MM.1S (cell line): ENCODE measurements at regions not wholly inside any gene's neighbourhood (a gene's known extent, or its start where the extent isn't known, plus 50 kb on each side); places are given as distances from the start of the nearest gene placed in this dataset.

Source experiments
- EZH2 ChIP-seq: fragments of 300-600 bp; sonication (generic); optimal IDR thresholded peaks from 2 replicates; pipeline ENCODE3; 2017; ENCODE audit warnings: low read depth, mild to moderate bottlenecking, antibody characterized with exemption, low read length, mixed read lengths
- TF ChIP-seq, protein P1 (sequence below): fragments of 300-600 bp; sonication (generic); IDR thresholded peaks from 2 replicates; pipeline ENCODE4 v1.5.1; 2016; ENCODE audit warnings: antibody characterized with exemption, low read length, mixed read lengths

- TF ChIP-seq, protein P1, sequence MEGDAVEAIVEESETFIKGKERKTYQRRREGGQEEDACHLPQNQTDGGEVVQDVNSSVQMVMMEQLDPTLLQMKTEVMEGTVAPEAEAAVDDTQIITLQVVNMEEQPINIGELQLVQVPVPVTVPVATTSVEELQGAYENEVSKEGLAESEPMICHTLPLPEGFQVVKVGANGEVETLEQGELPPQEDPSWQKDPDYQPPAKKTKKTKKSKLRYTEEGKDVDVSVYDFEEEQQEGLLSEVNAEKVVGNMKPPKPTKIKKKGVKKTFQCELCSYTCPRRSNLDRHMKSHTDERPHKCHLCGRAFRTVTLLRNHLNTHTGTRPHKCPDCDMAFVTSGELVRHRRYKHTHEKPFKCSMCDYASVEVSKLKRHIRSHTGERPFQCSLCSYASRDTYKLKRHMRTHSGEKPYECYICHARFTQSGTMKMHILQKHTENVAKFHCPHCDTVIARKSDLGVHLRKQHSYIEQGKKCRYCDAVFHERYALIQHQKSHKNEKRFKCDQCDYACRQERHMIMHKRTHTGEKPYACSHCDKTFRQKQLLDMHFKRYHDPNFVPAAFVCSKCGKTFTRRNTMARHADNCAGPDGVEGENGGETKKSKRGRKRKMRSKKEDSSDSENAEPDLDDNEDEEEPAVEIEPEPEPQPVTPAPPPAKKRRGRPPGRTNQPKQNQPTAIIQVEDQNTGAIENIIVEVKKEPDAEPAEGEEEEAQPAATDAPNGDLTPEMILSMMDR: no peak
- no peak for TF ChIP-seq EZH2
Observed at GRCh38 chr2:191565647-191566198, 112.2 kb upstream of the NABP1 start.
